K562 (cell line): ENCODE measurements at regions not wholly inside any gene's neighbourhood (a gene's known extent, or its start where the extent isn't known, plus 50 kb on each side); places are given as distances from the start of the nearest gene placed in this dataset.

ENCODE experiments used
- ATAC-seq: fragments of 200-7000 bp; cut with Tn5 transposase; 3 replicates; pipeline ENCODE4 v1.9.1; 2020; ENCODE audit warnings: moderate library complexity
- BruUV-seq: library from RNA; stranded (reverse); fragments of 400-500 nt; replicated peaks from 2 replicates; lab custom pipeline; 2021; lab: Mats Ljungman, UMichigan
- CTCF ChIA-PET: fragments of 300-600 bp; formaldehyde crosslinking; extraction: SDS; loops from one replicate; lab custom pipeline; 2021; ENCODE audit warnings: low intra/inter-chr PET ratio; lab: Yijun Ruan, JAX
- POLR2A ChIA-PET: fragments of 300-600, 350-650 bp; sonication (Branson Sonifier 250); formaldehyde crosslinking; extraction: SDS; loops from one replicate; lab custom pipeline; 2021; ENCODE audit warnings: antibody characterized with exemption, inconsistent platforms; lab: Yijun Ruan, JAX
- DNase-seq, 4 experiments: peaks; one replicate each; pipeline versions ENCODE4 v3.0.0 to v3.0.0-alpha.2; 2011 to 2018; ENCODE audit warnings: low spot score in 3 of 4, mixed read lengths in 3 of 4; ENCODE audit errors: extremely low read depth in 1 of 4
- FAIRE-seq: peaks from 2 replicates; lab custom pipeline; 2011; peaks lifted over from hg19 to GRCh38; lab: Jason Lieb, UNC
- H2AFZ ChIP-seq: 2 replicates; pipeline ENCODE4 v1.6.0; 2011; ENCODE audit warnings: low read depth, low read length, control low read depth, inconsistent platforms
- H3K27ac ChIP-seq: fragments of 200-600 bp; 3 replicates; pipeline ENCODE4 v1.8.0; 2011; ENCODE audit warnings: low read depth, mild to moderate bottlenecking, control low read depth, inconsistent platforms, low read length, moderate library complexity, mixed read lengths; ENCODE audit errors: extremely low read depth
- H3K27me3 ChIP-seq, 2 experiments: fragments of 300-600 bp in 1 of 2; 2 replicates in 1 of 2; 3 replicates in 1 of 2; pipeline versions ENCODE4 v1.6.0 to v1.8.0; 2011; ENCODE audit warnings: inconsistent platforms in 2 of 2, low read length in 2 of 2, mild to moderate bottlenecking in 1 of 2, mixed read lengths in 1 of 2, moderate library complexity in 1 of 2; ENCODE audit not compliant: control insufficient read depth in 2 of 2, insufficient read depth in 2 of 2
- H3K36me3 ChIP-seq: fragments of 300-600 bp; 3 replicates; pipeline ENCODE4 v1.8.0; 2011; ENCODE audit warnings: mild to moderate bottlenecking, low read length, inconsistent platforms; ENCODE audit not compliant: control insufficient read depth, insufficient read depth
- H3K4me1 ChIP-seq, 2 experiments: fragments of 200-600 bp in 1 of 2; replicated peaks in 1 of 2; 2 replicates in 1 of 2; 3 replicates in 1 of 2; pipeline versions ENCODE4 v1.5.1 to v1.8.0; 2011; ENCODE audit warnings: inconsistent platforms in 2 of 2, low read length in 2 of 2, mild to moderate bottlenecking in 1 of 2, mixed read lengths in 1 of 2, moderate library complexity in 1 of 2; ENCODE audit not compliant: control insufficient read depth in 2 of 2, insufficient read depth in 2 of 2
- H3K4me2 ChIP-seq: 2 replicates; pipeline ENCODE4 v1.6.1; 2011; ENCODE audit warnings: low read length, control low read depth, inconsistent platforms, mixed read lengths; ENCODE audit not compliant: insufficient read depth
- H3K4me3 ChIP-seq: fragments of 200-600 bp; sonication (generic), shearing (Covaris generic); 2 replicates; pipeline ENCODE4 v1.5.1; 2016; ENCODE audit warnings: control low read depth, inconsistent platforms
- H3K79me2 ChIP-seq: fragments of 200-600 bp; 3 replicates; pipeline ENCODE4 v1.8.0; 2011; ENCODE audit warnings: low read length, inconsistent platforms; ENCODE audit not compliant: control insufficient read depth, insufficient read depth
- H3K9ac ChIP-seq, 2 experiments: 2 replicates each; pipeline versions ENCODE4 v1.6.0 to v1.6.1; 2011; ENCODE audit warnings: low read depth in 2 of 2, low read length in 2 of 2, control low read depth in 1 of 2, inconsistent platforms in 1 of 2, mild to moderate bottlenecking in 1 of 2, mixed read lengths in 1 of 2; ENCODE audit not compliant: insufficient read depth in 1 of 2
- H3K9me1 ChIP-seq: one replicate; pipeline ENCODE4 v1.6.0; 2011; ENCODE audit warnings: inconsistent platforms, mild to moderate bottlenecking, low read length, moderate library complexity; ENCODE audit not compliant: control insufficient read depth, insufficient read depth
- H3K9me3 ChIP-seq: replicated peaks from 2 replicates; pipeline ENCODE4 v1.5.1; 2011; ENCODE audit warnings: low read depth, low read length, inconsistent platforms; ENCODE audit not compliant: control insufficient read depth, insufficient read depth
- H4K20me1 ChIP-seq: replicated peaks from 2 replicates; pipeline ENCODE4 v1.6.1; 2011; ENCODE audit warnings: low read length, inconsistent platforms, mixed read lengths; ENCODE audit not compliant: control insufficient read depth, insufficient read depth
- E4F1 ChIP-seq: fragments of 250-450 bp; sonication (Bioruptor Pico); IDR thresholded peaks from 2 replicates; pipeline ENCODE4 v1.5.0; 2021; ENCODE audit warnings: mild to moderate bottlenecking, borderline replicate concordance
- MCM5 ChIP-seq: fragments of 450-650 bp; IDR thresholded peaks from 2 replicates; pipeline ENCODE4 v1.6.1; 2016; ENCODE audit warnings: low read depth
- PRMT5 ChIP-seq: sonication (generic); formaldehyde crosslinking; IDR thresholded peaks from 2 replicates; pipeline ENCODE4 v1.5.0; 2020; ENCODE audit warnings: missing genetic modification reagents
- SMAD3 ChIP-seq: fragments of 450-650 bp; formaldehyde crosslinking; conservative IDR thresholded peaks from 2 replicates; pipeline ENCODE4 v1.4.0; 2020; ENCODE audit warnings: mild to moderate bottlenecking
- THAP7 ChIP-seq: fragments of 250-450 bp; sonication (Bioruptor Pico); IDR thresholded peaks from 2 replicates; pipeline ENCODE4 v1.5.0; 2021
- ZNF444 ChIP-seq: fragments of 250-450 bp; sonication (Bioruptor Pico); IDR thresholded peaks from 2 replicates; pipeline ENCODE4 v1.4.0; 2020; ENCODE audit warnings: mild to moderate bottlenecking, moderate library complexity
- WGBS: fragments of 100-300 bp; shearing (Covaris generic); methylation state at CpG from one replicate; pipeline ENCODE4 v1.1.6; 2016; ENCODE audit warnings: low coverage, mixed read lengths; ENCODE audit not compliant: insufficient coverage; ENCODE audit errors: missing lambda C conversion rate; 5-methylcytosine and 5-hydroxymethylcytosine counted together
- in situ Hi-C: fragments of 300-500 bp; cut with MboI; formaldehyde crosslinking; loops from 4 replicates; pipeline ENCODE4 v1.15.0; 2018; ENCODE audit warnings: inconsistent platforms, mixed read lengths
- intact Hi-C: fragments of 100-400 bp; cut with micrococcal nuclease; formaldehyde crosslinking; loops from 2 replicates; pipeline ENCODE4 v1.14.2; 2022

GRCh38 chr18:29217124-29217915, 1040.4 kb upstream of the CDH2 start:
- intact Hi-C loops, result no loop called here
- no peak for DNase-seq

More at GRCh38 chr18:29217124-29217915, 1040.4 kb upstream of the CDH2 start:
- Histone ChIP-seq H3K27me3 (no peaks in the 10 kb centered on the region), H3K27ac (no peak overlapping the region), H3K79me2 (no peaks in the 10 kb centered on the region), H2AFZ (no peak overlapping the region), H3K9ac (no peak overlapping the region), H3K4me1 (no peaks in the 10 kb centered on the region), H3K36me3 (no peaks in the 10 kb centered on the region), H3K4me2 (no peak overlapping the region), H3K9me1 (no peaks in the 10 kb centered on the region)
- POLR2A ChIA-PET, result no interaction called here
- 3% methylated on average over 2 of the region's 2 CpGs for WGBS
- in situ Hi-C loops, result no loop called here
- FAIRE-seq, result no peak
- no peak for ATAC-seq
- no peak for TF ChIP-seq SMAD3 (CRISPR knock-in tag)
- TF ChIP-seq ZNF444 (CRISPR knock-in tag), result no peak
- no peak for TF ChIP-seq MCM5
- no peak for TF ChIP-seq E4F1 (CRISPR knock-in tag)
- TF ChIP-seq THAP7, result no peak
- TF ChIP-seq PRMT5 (CRISPR knock-in tag), result no peak
- TF ChIP-seq, all 486 proteins: peak for 0
- Histone ChIP-seq H3K4me3 (no peak overlapping the region), H4K20me1 (no peaks in the 10 kb centered on the region), H3K9me3 (no peaks in the 10 kb centered on the region; the same call in 1 of the 2 replicates)
- BruUV-seq, result no TSS peak
- CTCF ChIA-PET, result no interaction called here
